Hepatocyte (in vitro differentiated cells): ENCODE measurements at regions not wholly inside any gene's neighbourhood (a gene's known extent, or its start where the extent isn't known, plus 50 kb on each side); places are given as distances from the start of the nearest gene placed in this dataset.

Source experiments
- DNase-seq: peaks from one replicate; pipeline ENCODE4 v3.0.0-alpha.2; 2016; ENCODE audit warnings: low spot score
- H2AFZ ChIP-seq: fragments of 200-600 bp; sonication (generic); 2 replicates; pipeline ENCODE4 v1.6.0; 2016; ENCODE audit warnings: antibody characterized with exemption, mild to moderate bottlenecking
- H3K27ac ChIP-seq: fragments of 200-600 bp; sonication (generic); 2 replicates; pipeline ENCODE4 v1.5.1; 2016; ENCODE audit warnings: mild to moderate bottlenecking
- H3K27me3 ChIP-seq: fragments of 200-600 bp; sonication (generic); 2 replicates; pipeline ENCODE4 v1.6.1; 2016
- H3K36me3 ChIP-seq: fragments of 200-600 bp; sonication (generic); replicated peaks from 2 replicates; pipeline ENCODE4 v1.5.1; 2016; ENCODE audit warnings: low read depth; ENCODE audit not compliant: insufficient read depth
- H3K4me1 ChIP-seq: fragments of 200-600 bp; sonication (generic); 2 replicates; pipeline ENCODE4 v1.5.1; 2016; ENCODE audit warnings: mild to moderate bottlenecking, moderate library complexity; ENCODE audit not compliant: insufficient read depth
- H3K4me2 ChIP-seq: fragments of 200-600 bp; sonication (generic); 2 replicates; pipeline ENCODE4 v1.6.0; 2016
- H3K4me3 ChIP-seq: fragments of 200-600 bp; sonication (generic); 2 replicates; pipeline ENCODE4 v1.5.1; 2016; ENCODE audit warnings: mild to moderate bottlenecking
- H3K79me2 ChIP-seq: fragments of 200-600 bp; sonication (generic); 2 replicates; pipeline ENCODE4 v1.6.0; 2017; ENCODE audit warnings: mild to moderate bottlenecking
- H3K9me2 ChIP-seq: fragments of 200-600 bp; sonication (generic); replicated peaks from 2 replicates; pipeline ENCODE4 v1.6.0; 2017; ENCODE audit warnings: mild to moderate bottlenecking; ENCODE audit not compliant: insufficient read depth
- H3K9me3 ChIP-seq: fragments of 200-600 bp; sonication (generic); 2 replicates; pipeline ENCODE4 v1.5.1; 2016; ENCODE audit warnings: low read depth, mild to moderate bottlenecking
- H4K20me1 ChIP-seq: fragments of 200-600 bp; sonication (generic); 2 replicates; pipeline ENCODE4 v1.6.0; 2016; ENCODE audit warnings: mild to moderate bottlenecking; ENCODE audit not compliant: insufficient read depth, poor library complexity, severe bottlenecking
- EZH2 ChIP-seq: fragments of 200-600 bp; sonication (generic); IDR thresholded peaks from 2 replicates; pipeline ENCODE4 v1.6.1; 2016; ENCODE audit warnings: antibody characterized with exemption, mild to moderate bottlenecking, borderline replicate concordance
- EZH2phosphoT487 ChIP-seq: fragments of 200-600 bp; sonication (generic); IDR thresholded peaks from one replicate; pipeline ENCODE4 v1.6.1; 2018; ENCODE audit warnings: antibody characterized with exemption, mild to moderate bottlenecking, low read depth, moderate library complexity; ENCODE audit not compliant: unreplicated experiment, severe bottlenecking
- WGBS: methylation state at CpG from one replicate; pipeline ENCODE4 v1.1.6; 2016; ENCODE audit warnings: low lambda C conversion rate; ENCODE audit errors: missing lambda C conversion rate; 5-methylcytosine and 5-hydroxymethylcytosine counted together
- TF ChIP-seq, protein P1 (sequence below): fragments of 200-600 bp; sonication (generic); IDR thresholded peaks from 2 replicates; pipeline ENCODE4 v1.5.1; 2016; ENCODE audit warnings: antibody characterized with exemption, mild to moderate bottlenecking; ENCODE audit not compliant: poor library complexity

DNA sequence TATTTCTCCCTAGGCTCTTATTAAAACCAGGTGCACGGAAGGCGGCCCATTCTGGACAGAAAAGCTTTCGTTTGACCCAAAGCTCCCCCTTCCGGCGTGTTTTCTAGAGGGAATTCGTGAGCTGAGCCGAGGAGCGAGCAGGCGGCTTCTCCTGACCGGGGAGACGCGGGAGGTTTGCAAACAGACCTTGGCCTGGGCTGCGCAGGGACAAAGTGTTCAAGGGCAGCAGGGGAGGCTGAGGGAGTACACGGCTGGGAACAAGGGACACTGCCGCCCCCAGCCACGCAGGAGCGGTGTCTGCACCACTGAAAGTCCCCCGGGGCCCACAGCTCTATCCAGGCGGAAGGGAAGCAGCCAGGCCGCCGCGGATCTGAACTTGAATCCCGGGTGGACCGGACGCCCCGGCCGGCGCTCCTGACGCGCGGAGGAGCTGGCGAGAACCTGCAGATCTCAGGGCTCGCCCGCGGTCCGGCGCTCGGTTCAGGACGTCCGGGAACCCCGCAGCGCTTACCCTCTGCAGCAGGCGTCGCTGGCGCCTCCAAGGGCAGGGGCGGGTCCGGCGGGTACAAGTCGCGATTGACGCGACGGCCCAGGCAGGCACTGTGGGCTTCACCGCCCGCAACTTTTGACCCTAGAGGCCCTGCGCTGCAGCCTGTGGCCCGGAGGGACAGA lies 101.9 kb downstream of the WT1 start:
- H3K9me3 ChIP-seq: no peaks in the 10 kb centered on the region
- H3K36me3 ChIP-seq: no peaks in the 10 kb centered on the region
- TF ChIP-seq, protein P1, sequence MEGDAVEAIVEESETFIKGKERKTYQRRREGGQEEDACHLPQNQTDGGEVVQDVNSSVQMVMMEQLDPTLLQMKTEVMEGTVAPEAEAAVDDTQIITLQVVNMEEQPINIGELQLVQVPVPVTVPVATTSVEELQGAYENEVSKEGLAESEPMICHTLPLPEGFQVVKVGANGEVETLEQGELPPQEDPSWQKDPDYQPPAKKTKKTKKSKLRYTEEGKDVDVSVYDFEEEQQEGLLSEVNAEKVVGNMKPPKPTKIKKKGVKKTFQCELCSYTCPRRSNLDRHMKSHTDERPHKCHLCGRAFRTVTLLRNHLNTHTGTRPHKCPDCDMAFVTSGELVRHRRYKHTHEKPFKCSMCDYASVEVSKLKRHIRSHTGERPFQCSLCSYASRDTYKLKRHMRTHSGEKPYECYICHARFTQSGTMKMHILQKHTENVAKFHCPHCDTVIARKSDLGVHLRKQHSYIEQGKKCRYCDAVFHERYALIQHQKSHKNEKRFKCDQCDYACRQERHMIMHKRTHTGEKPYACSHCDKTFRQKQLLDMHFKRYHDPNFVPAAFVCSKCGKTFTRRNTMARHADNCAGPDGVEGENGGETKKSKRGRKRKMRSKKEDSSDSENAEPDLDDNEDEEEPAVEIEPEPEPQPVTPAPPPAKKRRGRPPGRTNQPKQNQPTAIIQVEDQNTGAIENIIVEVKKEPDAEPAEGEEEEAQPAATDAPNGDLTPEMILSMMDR: peak; percentile 49
- TF ChIP-seq EZH2: no peak
- H4K20me1 ChIP-seq: no peaks in the 10 kb centered on the region
- no peaks in the 10 kb centered on the region for H3K79me2 ChIP-seq
- peak; percentile 77 for DNase-seq
- peaks cover 11% of the 10 kb centered on the region for H3K4me1 ChIP-seq
- H3K27me3 ChIP-seq: peaks cover 3% of the 10 kb centered on the region
- no peak overlapping the region for H3K27ac ChIP-seq
- peak overlapping the region; percentile 80 for H3K4me2 ChIP-seq
- peak overlapping the region; percentile 72 for H2AFZ ChIP-seq
- WGBS: 12% methylated on average over 56 of the region's 57 CpGs
- H3K9me2 ChIP-seq: no peaks in the 10 kb centered on the region
- peak overlapping the region; percentile 11 for H3K4me3 ChIP-seq

DNA sequence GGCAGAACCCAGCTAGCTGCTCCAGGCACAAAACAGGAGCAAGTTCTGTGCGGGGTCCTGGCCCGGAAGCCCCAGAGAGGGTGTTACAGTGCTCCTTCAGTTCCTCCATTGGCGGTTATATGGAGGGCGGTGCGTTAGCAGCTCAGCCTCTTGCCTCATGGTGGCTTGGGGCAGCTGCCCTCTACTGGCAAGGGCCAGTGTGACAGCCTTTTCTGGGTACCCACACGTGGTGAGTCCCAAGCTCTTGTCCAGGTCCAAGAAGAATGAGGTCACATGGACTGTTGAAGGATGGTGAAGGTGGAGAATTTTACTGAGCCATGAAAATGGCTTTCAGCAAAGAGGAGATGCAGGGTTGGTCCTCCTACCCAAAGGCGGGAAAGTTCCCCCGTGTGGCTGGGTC lies 100.5 kb downstream of the WT1 start:
- Histone ChIP-seq H3K4me1 (peaks cover 11% of the 10 kb centered on the region), H3K4me2 (no peak overlapping the region), H3K9me2 (no peaks in the 10 kb centered on the region), H3K27me3 (peaks cover 3% of the 10 kb centered on the region), H3K4me3 (no peak overlapping the region), H3K9me3 (no peaks in the 10 kb centered on the region), H2AFZ (no peak overlapping the region), H3K36me3 (no peaks in the 10 kb centered on the region), H3K79me2 (no peaks in the 10 kb centered on the region), H3K27ac (no peak overlapping the region), H4K20me1 (no peaks in the 10 kb centered on the region)
- DNase-seq: peak; percentile 26
- 78% methylated on average over 8 of the region's 8 CpGs for WGBS
- TF ChIP-seq EZH2phosphoT487: no peak
- TF ChIP-seq, protein P1: peak; percentile 33
